ENCODE measurements at regions not wholly inside any gene's neighbourhood (a gene's known extent, or its start where the extent isn't known, plus 50 kb on each side); places are given as distances from the start of the nearest gene placed in this dataset.

DNA sequence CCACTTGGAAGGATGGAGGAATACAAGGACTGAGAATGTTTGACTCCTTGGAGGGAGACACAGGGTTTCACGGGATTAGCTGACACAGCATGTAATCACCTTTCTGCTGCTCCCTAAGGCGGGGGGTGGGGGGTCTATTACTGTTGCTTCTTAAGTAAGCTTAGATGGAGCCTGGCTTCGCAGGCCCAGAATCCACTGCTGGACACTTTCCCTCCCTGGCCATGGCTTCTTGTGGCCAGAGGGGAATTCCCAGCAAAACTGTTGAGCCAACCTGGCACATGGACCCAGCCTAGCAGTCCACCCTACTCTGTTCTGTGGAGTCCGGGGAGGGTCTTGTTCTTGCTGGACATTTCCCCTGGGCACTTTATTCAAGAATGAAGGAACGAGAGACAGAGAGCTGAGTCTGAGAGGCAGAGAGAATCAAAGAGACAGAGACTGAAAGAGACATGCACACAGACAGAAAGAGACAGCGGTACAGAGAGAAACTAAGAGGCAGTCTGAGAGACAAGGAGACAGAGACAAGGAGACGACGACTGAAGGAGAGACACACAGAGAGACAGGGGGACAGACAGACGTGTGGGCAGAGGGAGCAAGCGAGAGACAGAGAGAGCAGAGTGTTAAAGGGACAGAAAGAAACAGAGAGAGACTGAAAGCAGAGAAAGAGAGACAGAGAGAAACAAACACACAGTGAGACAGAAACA is 55.6 kb upstream of the DLG1 start:
- Histone ChIP-seq H3K27ac (ENCODE audit: low read length) (no peak overlapping the region), H3K4me1 (ENCODE audit: low read length) (no peaks in the 10 kb centered on the region), H3K4me2 (ENCODE audit: low read length) (no peak overlapping the region), H3K27me3 (ENCODE audit: low read depth, low read length) (no peaks in the 10 kb centered on the region; the same call in 1 of the 2 replicates), H3K79me2 (ENCODE audit: low read length) (no peaks in the 10 kb centered on the region), H3K36me3 (replicated peaks; ENCODE audit: low read depth, low read length) (no peaks in the 10 kb centered on the region), H4K20me1 (ENCODE audit: insufficient read depth, low read length) (no peaks in the 10 kb centered on the region), H3K9ac (ENCODE audit: low read length) (no peak overlapping the region), H2AFZ (ENCODE audit: low read depth, low read length) (no peak overlapping the region), H3K4me3 (ENCODE audit: low read length) (no peak overlapping the region), H3K9me3 (ENCODE audit: insufficient read depth, low read length) (no peaks in the 10 kb centered on the region)
- TF ChIP-seq, protein P1, sequence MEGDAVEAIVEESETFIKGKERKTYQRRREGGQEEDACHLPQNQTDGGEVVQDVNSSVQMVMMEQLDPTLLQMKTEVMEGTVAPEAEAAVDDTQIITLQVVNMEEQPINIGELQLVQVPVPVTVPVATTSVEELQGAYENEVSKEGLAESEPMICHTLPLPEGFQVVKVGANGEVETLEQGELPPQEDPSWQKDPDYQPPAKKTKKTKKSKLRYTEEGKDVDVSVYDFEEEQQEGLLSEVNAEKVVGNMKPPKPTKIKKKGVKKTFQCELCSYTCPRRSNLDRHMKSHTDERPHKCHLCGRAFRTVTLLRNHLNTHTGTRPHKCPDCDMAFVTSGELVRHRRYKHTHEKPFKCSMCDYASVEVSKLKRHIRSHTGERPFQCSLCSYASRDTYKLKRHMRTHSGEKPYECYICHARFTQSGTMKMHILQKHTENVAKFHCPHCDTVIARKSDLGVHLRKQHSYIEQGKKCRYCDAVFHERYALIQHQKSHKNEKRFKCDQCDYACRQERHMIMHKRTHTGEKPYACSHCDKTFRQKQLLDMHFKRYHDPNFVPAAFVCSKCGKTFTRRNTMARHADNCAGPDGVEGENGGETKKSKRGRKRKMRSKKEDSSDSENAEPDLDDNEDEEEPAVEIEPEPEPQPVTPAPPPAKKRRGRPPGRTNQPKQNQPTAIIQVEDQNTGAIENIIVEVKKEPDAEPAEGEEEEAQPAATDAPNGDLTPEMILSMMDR (IDR thresholded peaks at IDR 0.05; ENCODE audit: low read depth, low read length), result no peak
- TF ChIP-seq EZH2phosphoT487 (IDR thresholded peaks at IDR 0.05; ENCODE audit: low read depth), result no peak

DNA sequence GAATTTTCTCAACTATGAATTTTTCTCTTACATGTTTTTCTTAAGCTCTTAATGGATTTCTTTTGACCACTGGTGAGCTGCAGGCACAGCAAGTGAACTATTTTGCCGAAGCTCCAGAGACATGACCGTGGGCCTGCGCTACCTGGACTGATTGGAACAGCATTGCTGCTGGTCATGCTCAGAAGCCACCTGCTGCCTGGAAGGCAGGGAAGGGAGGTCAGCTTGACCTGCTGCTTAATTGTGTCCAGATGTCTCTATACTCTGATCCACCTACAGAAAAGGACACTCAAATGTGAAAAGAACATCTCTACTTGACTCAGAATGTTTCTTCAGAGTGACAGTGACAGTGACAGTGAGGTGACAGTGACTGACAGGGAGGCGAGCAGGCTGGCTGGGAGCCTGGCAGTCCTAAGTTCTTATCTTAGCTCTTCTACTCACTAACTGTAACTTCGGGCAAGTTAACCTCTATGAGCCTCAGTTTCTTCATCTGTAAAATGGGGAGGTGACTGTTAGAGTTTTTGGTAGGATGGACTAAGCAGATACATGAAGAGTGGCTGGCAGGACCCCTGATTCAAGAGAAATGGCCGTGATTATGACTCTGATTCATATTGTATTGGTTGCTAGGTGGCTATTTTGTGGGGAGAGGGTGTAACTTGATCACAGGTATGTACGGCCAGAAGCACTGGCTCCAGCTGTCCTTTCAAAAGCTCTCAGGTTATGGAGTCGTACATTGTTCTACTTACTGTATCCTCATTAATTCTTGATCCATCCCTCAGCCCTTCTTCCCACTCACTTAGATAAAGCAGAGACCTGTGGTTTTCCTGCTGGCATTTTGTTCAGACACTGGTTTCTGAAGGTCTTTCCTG is 54.8 kb upstream of the DLG1 start:
- Histone ChIP-seq H3K4me1 (ENCODE audit: low read length) (no peaks in the 10 kb centered on the region), H3K4me2 (ENCODE audit: low read length) (no peak overlapping the region), H3K9me3 (ENCODE audit: insufficient read depth, low read length) (no peaks in the 10 kb centered on the region), H4K20me1 (ENCODE audit: insufficient read depth, low read length) (no peaks in the 10 kb centered on the region), H3K79me2 (ENCODE audit: low read length) (no peaks in the 10 kb centered on the region), H3K27ac (ENCODE audit: low read length) (no peak overlapping the region), H3K27me3 (ENCODE audit: low read depth, low read length) (no peaks in the 10 kb centered on the region; the same call in 1 of the 2 replicates), H2AFZ (ENCODE audit: low read depth, low read length) (no peak overlapping the region), H3K4me3 (ENCODE audit: low read length) (no peak overlapping the region), H3K36me3 (replicated peaks; ENCODE audit: low read depth, low read length) (no peaks in the 10 kb centered on the region), H3K9ac (ENCODE audit: low read length) (no peak overlapping the region)
- TF ChIP-seq, protein P1 (IDR thresholded peaks at IDR 0.05; ENCODE audit: low read depth, low read length), result no peak
- TF ChIP-seq EZH2phosphoT487 (IDR thresholded peaks at IDR 0.05; ENCODE audit: low read depth), result no peak

DNA sequence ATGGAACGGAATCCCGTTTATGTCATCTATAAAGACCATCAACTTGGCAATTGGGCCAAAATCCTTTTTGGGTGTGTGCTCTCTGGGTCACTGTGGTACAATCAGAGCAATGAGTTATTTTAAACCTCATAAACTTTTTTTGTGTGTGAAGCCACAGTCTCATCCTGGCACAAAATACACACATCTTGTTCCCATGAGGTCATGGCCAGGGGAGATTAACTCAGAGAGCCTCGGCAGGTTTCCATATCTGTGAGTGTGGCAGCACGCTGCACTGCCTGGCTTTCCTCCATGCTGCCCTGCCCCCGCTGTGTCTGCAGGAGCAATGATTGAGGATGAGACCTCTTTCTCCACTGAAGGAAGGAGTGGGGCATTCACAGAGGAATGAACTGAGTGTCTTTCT is 54.0 kb upstream of the DLG1 start:
- Histone ChIP-seq H3K27ac (ENCODE audit: low read length) (no peak overlapping the region), H3K9me3 (ENCODE audit: insufficient read depth, low read length) (no peaks in the 10 kb centered on the region), H3K36me3 (replicated peaks; ENCODE audit: low read depth, low read length) (no peaks in the 10 kb centered on the region), H3K4me3 (ENCODE audit: low read length) (no peak overlapping the region), H3K27me3 (ENCODE audit: low read depth, low read length) (no peaks in the 10 kb centered on the region; the same call in 1 of the 2 replicates), H4K20me1 (ENCODE audit: insufficient read depth, low read length) (no peaks in the 10 kb centered on the region), H3K4me1 (ENCODE audit: low read length) (no peaks in the 10 kb centered on the region), H3K4me2 (ENCODE audit: low read length) (no peak overlapping the region), H3K79me2 (ENCODE audit: low read length) (no peaks in the 10 kb centered on the region), H3K9ac (ENCODE audit: low read length) (no peak overlapping the region), H2AFZ (ENCODE audit: low read depth, low read length) (no peak overlapping the region)
- TF ChIP-seq EZH2phosphoT487 (IDR thresholded peaks at IDR 0.05; ENCODE audit: low read depth), result no peak
- TF ChIP-seq, protein P1 (IDR thresholded peaks at IDR 0.05; ENCODE audit: low read depth, low read length), result no peak

DNA sequence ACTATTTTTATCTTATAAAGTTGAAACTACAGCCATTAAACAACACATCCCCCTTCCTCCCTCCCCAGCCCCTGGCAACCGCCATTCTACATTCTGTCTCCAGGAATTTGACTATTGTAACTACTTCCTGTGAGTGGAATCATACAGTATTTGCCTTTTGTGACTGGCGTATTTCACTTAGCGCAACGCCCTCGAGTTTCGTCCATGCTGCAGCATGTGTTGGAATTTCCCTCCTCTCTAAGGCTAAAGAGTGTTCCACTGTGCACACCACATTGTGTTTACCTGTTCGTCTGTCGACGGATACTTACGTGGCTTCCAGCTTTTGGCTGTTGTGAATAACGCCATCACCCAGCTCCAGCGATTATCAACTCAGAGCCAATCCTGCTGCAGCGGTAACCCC is 52.0 kb upstream of the DLG1 start:
- Histone ChIP-seq H3K27ac (ENCODE audit: low read length) (no peak overlapping the region), H3K79me2 (ENCODE audit: low read length) (no peaks in the 10 kb centered on the region), H3K9ac (ENCODE audit: low read length) (no peak overlapping the region), H3K36me3 (replicated peaks; ENCODE audit: low read depth, low read length) (no peaks in the 10 kb centered on the region), H4K20me1 (ENCODE audit: insufficient read depth, low read length) (no peaks in the 10 kb centered on the region), H2AFZ (ENCODE audit: low read depth, low read length) (no peak overlapping the region), H3K4me2 (ENCODE audit: low read length) (no peak overlapping the region), H3K4me1 (ENCODE audit: low read length) (no peaks in the 10 kb centered on the region), H3K9me3 (ENCODE audit: insufficient read depth, low read length) (no peaks in the 10 kb centered on the region), H3K4me3 (ENCODE audit: low read length) (no peak overlapping the region), H3K27me3 (ENCODE audit: low read depth, low read length) (no peaks in the 10 kb centered on the region; the same call in 1 of the 2 replicates)
- TF ChIP-seq EZH2phosphoT487 (IDR thresholded peaks at IDR 0.05; ENCODE audit: low read depth), result no peak
- TF ChIP-seq, protein P1 (IDR thresholded peaks at IDR 0.05; ENCODE audit: low read depth, low read length), result no peak
